Heart left ventricle (tissue), 16 donors: ENCODE measurements at regions not wholly inside any gene's neighbourhood (a gene's known extent, or its start where the extent isn't known, plus 50 kb on each side); places are given as distances from the start of the nearest gene placed in this dataset.

ENCODE experiments used
- ATAC-seq, 4 donors: fragments of 200-7000 bp; cut with Tn5 transposase; one replicate each; pipeline ENCODE4 v1.9.1; 2020 to 2022; ENCODE audit warnings: moderate library complexity in 4 of 4, mild to moderate bottlenecking in 3 of 4, moderate number of reproducible peaks in 1 of 4
- DNase-seq, 5 donors: peaks; one replicate each; pipeline ENCODE4 v3.0.0-alpha.2; 2020
- H3K27ac ChIP-seq, 12 donors: fragments of 200-600 bp; sonication (generic) in 4 of 12; one replicate each; pipeline versions ENCODE4 v1.5.0 to v1.8.0; 2016 to 2022; ENCODE audit warnings: mild to moderate bottlenecking in 2 of 12
- H3K27me3 ChIP-seq, 9 donors: fragments of 200-600 bp; sonication (generic) in 2 of 9; one replicate each; pipeline versions ENCODE4 v1.5.1 to v1.8.0; 2016 to 2022; ENCODE audit warnings: mild to moderate bottlenecking in 3 of 9
- H3K36me3 ChIP-seq, 9 donors: fragments of 200-600 bp; sonication (generic) in 2 of 9; one replicate each; pipeline versions ENCODE4 v1.5.0 to v1.8.0; 2018 to 2022; ENCODE audit warnings: mild to moderate bottlenecking in 2 of 9
- H3K4me1 ChIP-seq, 12 donors: fragments of 200-600 bp; sonication (generic) in 4 of 12; one replicate each; pipeline versions ENCODE4 v1.5.0 to v1.8.0; 2016 to 2022; ENCODE audit warnings: mild to moderate bottlenecking in 3 of 12
- H3K4me3 ChIP-seq, 12 donors: fragments of 200-600 bp; sonication (generic) in 4 of 12; one replicate each; pipeline versions ENCODE4 v1.5.0 to v1.8.0; 2017 to 2022; ENCODE audit warnings: mild to moderate bottlenecking in 9 of 12, moderate library complexity in 4 of 12
- H3K9me3 ChIP-seq, 12 donors: fragments of 200-600 bp; sonication (generic) in 4 of 12; one replicate each; pipeline versions ENCODE4 v1.5.0 to v1.8.0; 2016 to 2022; ENCODE audit warnings: mild to moderate bottlenecking in 1 of 12
- POLR2A ChIP-seq, 2 donors: fragments of 450-650 bp; IDR thresholded peaks; one replicate each; pipeline ENCODE4 v1.6.1; 2017; ENCODE audit warnings: antibody characterized with exemption in 2 of 2, mild to moderate bottlenecking in 2 of 2, moderate library complexity in 2 of 2
- WGBS, 4 donors: extraction: QIAGEN DNeasy Blood & Tissue Kit in 2 of 4; methylation state at CpG; one replicate each; pipeline versions ENCODE4 v1.1.5 to v1.1.7; 2013 to 2018; 5-methylcytosine and 5-hydroxymethylcytosine counted together
- intact Hi-C, 10 donors: fragments of 100-400 bp; cut with DNase I; formaldehyde crosslinking; loops; one replicate each; pipeline versions ENCODE4 v1.11.1 to v1.14.2; 2022
- TF ChIP-seq, protein P1 (sequence below), 12 donors: fragments of 200-600 bp; sonication (generic) in 4 of 12; IDR thresholded peaks; one replicate each; pipeline versions ENCODE4 v1.5.0 to v1.8.0; 2018 to 2022; ENCODE audit warnings: antibody characterized with exemption in 12 of 12, mild to moderate bottlenecking in 5 of 12
- donor health status: ischemic (EF 13 %, LVEDD 7.1; RV severe dilation, severe dysfunction).
- donor health status: healthy with polysubstance abuse.
- donor health status: DM: no; HTN: yes; CAD: no.
- donor health status: DM: no; HTN: no; CAD: no.
- donor health status: ischemic (EF 25% LVEDD 6.9; RV normal size, moderate dysfunction).
- donor health status: ischemic (EF 25% LVEDD 5.7; RV mildly dilated, moderate dysfunction).
- donor health status: healthy.
- donor health status: DM: yes; HTN: yes; CAD: no.
- donor health status: ischemic (EF 35%, LVEDD 5.7; RV mildly dilated, moderate dysfunction).
- donor health status: nonischemic (EF 11% LVEDD 7.7; RV severe dilation, severe dysfunction).
- donor health status: DM: yes; HTN: yes; CAD: no.
- donor health status: PGD.
- donor health status: ischemic (EF 29% LVEDD 5.4; RV normal size, mild dysfunction).
- donor health status: nonischemic (EF 23%, LVEDD 6.1; RV moderate dilation, normal function).

DNA sequence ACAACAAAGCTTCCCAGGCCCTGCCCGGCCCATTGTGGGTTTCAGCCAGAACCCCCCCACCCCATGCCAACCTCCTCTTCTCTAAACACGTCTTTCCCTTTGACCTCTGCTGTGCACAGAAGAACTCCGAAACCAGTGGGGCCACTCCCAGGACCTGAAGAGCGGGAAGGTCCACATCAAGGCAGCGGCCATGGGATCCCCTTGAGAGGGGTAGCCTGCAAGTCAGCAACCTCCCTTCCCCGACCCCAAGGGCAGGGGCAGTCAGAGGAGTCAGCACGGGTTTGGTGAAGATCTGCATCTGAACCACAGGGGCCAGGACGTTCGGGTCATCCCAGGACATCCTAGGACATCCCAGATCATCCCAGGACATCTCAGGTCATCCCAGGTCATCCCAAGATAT, 379.9 kb upstream of the IRX4 start:
- H3K27me3 ChIP-seq: peaks cover 0 to 5% (median 0%) of the 10 kb centered on the region in 9 donors
- WGBS, 4 donors: 66 to 74% (median 69%) methylated on average over 6 to 9 of the region's 9 CpGs
- TF ChIP-seq, protein P1, sequence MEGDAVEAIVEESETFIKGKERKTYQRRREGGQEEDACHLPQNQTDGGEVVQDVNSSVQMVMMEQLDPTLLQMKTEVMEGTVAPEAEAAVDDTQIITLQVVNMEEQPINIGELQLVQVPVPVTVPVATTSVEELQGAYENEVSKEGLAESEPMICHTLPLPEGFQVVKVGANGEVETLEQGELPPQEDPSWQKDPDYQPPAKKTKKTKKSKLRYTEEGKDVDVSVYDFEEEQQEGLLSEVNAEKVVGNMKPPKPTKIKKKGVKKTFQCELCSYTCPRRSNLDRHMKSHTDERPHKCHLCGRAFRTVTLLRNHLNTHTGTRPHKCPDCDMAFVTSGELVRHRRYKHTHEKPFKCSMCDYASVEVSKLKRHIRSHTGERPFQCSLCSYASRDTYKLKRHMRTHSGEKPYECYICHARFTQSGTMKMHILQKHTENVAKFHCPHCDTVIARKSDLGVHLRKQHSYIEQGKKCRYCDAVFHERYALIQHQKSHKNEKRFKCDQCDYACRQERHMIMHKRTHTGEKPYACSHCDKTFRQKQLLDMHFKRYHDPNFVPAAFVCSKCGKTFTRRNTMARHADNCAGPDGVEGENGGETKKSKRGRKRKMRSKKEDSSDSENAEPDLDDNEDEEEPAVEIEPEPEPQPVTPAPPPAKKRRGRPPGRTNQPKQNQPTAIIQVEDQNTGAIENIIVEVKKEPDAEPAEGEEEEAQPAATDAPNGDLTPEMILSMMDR (IDR thresholded peaks at IDR 0.05): no peak
- no peaks in the 10 kb centered on the region for H3K4me1 ChIP-seq
- H3K4me3 ChIP-seq: no peak overlapping the region
- intact Hi-C loops: no loop called here
- no peaks in the 10 kb centered on the region for H3K36me3 ChIP-seq
- H3K27ac ChIP-seq: no peak overlapping the region
- DNase-seq (no peak), ATAC-seq (no peak)
- H3K9me3 ChIP-seq: peaks cover 0 to 3% (median 0%) of the 10 kb centered on the region in 12 donors

DNA sequence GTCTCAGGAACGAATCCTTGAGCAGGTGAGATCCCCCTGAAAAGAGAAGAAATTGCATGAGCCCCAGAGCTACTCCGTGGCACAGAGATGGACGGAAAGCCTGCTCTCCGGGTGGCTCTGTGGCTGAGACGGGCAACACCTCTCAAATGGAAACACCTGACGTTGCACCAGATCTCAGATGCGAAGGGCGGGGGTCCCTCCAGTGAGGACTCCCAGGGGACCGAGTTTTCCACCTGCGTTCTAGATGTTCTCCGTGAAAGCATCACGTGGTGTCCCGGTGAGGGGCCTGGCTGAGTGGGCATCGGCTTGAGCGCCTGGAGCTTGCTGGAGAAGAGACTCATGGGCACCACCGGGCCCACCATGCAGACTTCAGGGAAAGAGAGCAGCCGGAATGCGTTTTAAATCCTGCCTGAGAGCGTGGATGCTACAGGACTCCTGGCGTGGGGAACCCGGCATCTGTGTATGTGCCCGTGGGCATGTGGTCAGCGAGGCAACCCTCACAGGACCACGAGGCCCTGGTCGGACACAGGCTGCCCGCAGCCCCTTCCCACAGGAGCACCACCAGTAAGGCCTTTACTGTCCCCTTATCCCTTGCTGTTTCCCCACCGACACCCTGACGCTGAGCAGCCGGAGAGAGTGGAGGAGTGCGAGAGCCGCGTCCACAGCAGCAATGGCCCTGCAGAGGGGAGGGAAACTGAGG, 378.4 kb upstream of the IRX4 start:
- H3K27me3 ChIP-seq: peaks cover 0 to 12% (median 0%) of the 10 kb centered on the region in 9 donors
- no peak for ATAC-seq
- WGBS, 4 donors: 88 to 90% (median 89%) methylated on average over 26 to 32 of the region's 32 CpGs
- H3K36me3 ChIP-seq: no peaks in the 10 kb centered on the region
- TF ChIP-seq, protein P1 (IDR thresholded peaks at IDR 0.05): no peak
- DNase-seq: no peak
- no peak overlapping the region for H3K4me3 ChIP-seq
- H3K9me3 ChIP-seq: peaks cover 0 to 3% (median 0%) of the 10 kb centered on the region in 12 donors
- intact Hi-C loops: no loop called here
- H3K4me1 ChIP-seq: no peaks in the 10 kb centered on the region
- no peak overlapping the region for H3K27ac ChIP-seq

DNA sequence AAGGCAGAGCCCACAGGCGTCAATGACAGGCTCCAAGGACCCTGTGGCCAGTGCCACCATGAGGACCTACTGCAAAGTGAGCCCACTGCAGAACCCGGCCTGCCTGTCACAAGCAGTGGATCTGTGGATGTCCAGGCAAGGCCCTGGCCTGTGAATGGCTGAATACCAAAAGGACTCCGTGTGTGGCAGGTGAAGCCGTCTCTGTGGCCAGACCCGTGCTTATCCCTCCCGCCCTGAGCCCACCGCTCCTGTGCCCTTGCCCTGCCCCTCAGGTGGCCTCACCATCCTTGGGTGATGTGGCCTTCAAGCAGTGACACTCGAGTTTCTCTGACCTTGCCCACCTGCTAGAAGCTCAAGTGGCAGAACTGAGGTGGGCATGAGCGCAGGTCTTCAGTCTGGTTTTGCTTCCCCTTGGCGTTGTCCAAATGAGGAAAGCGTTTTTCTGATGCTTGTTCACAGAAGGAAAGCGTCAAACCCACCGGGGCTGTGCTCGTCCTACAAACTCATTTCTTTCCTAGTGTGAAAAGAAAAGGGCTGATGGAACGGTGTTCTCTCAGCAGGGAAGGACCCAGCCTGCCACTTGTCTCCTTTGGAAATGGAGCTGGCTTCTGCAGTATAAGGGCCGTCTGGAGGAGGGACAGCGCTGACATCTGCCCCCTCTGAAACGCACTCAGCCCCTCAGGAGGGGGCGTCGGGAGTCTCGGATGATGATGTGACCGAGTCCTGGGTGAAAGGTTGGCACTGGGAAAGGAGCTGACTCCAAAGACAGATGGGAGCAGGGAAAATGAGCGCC, 377.7 kb upstream of the IRX4 start:
- Histone ChIP-seq H3K36me3 (no peaks in the 10 kb centered on the region), H3K27ac (no peak overlapping the region), H3K27me3 (peaks cover 0 to 12% (median 0%) of the 10 kb centered on the region in 9 donors), H3K4me3 (no peak overlapping the region), H3K9me3 (peaks cover 0 to 3% (median 0%) of the 10 kb centered on the region in 12 donors), H3K4me1 (no peaks in the 10 kb centered on the region)
- intact Hi-C loops: no loop called here
- 78 to 85% (median 80%) methylated on average over 20 to 23 of the region's 23 CpGs for WGBS, 4 donors
- TF ChIP-seq, protein P1 (IDR thresholded peaks at IDR 0.05): no peak
- TF ChIP-seq POLR2A (IDR thresholded peaks at IDR 0.05): no peak
- no peak for DNase-seq
- no peak for ATAC-seq

DNA sequence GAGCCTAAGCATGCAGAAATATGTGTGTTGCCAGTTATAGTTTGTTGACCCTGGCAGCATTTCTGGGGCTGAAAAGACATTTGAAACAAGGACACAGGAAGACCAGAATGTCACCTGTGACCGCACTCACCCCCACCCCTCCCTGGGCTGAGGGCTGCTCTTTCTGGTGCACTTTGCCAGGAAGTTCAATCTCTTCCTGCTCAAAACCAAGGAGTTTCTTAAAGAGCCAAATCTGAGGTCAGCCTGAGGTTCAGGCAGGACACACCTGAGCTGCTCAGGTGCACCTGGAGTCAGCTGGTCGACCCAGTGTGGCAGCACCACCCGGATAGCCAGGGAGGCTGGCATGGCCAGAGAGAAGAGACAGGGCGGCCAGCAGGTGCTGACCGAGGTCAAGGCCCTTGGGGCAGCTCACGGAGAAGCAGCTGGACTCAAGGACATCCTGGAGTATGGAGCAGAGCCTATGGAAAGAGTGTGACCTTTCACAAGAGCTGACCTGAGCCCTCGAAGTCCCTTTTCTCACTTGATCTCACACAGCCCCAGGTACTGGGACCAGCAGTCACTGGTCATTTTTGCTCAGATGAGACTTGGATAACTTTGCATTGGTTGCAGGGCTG, 376.9 kb upstream of the IRX4 start:
- TF ChIP-seq POLR2A (IDR thresholded peaks at IDR 0.05): no peak
- TF ChIP-seq, protein P1 (IDR thresholded peaks at IDR 0.05): no peak
- Histone ChIP-seq H3K4me3 (no peak overlapping the region), H3K9me3 (peaks cover 0 to 2% (median 0%) of the 10 kb centered on the region in 12 donors), H3K27ac (no peak overlapping the region), H3K4me1 (no peaks in the 10 kb centered on the region), H3K36me3 (no peaks in the 10 kb centered on the region), H3K27me3 (peaks cover 0 to 12% (median 0%) of the 10 kb centered on the region in 9 donors)
- ATAC-seq (no peak), DNase-seq (no peak)
- intact Hi-C loops: no loop called here
- 58 to 75% (median 69%) methylated on average over 4 to 7 of the region's 7 CpGs for WGBS, 4 donors
